GM19395 (cell line): ENCODE measurements at regions not wholly inside any gene's neighbourhood (a gene's known extent, or its start where the extent isn't known, plus 50 kb on each side); places are given as distances from the start of the nearest gene placed in this dataset.

Experiments
- ATAC-seq: cut with Tn5 transposase; IDR thresholded peaks from one replicate; pipeline ENCODE4 v1.9.1; 2021; ENCODE audit warnings: mild to moderate bottlenecking, moderate library complexity; ENCODE audit not compliant: unreplicated experiment

DNA sequence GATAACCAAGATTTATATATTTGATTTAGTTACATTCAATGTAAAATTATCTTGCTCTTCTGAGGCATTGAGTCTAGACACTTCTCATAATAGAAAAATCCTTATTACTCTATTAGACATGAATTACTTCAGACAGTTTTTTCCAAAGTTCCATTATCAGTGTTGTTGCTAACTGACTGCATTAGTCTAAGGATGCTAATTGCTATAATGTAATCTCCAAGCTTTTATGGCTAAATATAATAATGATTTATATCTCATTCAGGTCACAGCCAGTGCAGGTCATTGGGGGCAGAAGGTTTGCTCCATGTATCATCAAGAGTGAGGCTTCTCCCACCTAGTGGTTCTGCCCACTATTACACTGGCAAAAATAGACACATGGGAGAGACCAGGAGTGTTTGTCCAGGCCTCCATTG is 377.2 kb upstream of the DDI1 start:
- no peak for ATAC-seq

- no peak for ATAC-seq
Observed at GRCh38 chr11:103659743-103660142, 376.7 kb upstream of the DDI1 start.

DNA sequence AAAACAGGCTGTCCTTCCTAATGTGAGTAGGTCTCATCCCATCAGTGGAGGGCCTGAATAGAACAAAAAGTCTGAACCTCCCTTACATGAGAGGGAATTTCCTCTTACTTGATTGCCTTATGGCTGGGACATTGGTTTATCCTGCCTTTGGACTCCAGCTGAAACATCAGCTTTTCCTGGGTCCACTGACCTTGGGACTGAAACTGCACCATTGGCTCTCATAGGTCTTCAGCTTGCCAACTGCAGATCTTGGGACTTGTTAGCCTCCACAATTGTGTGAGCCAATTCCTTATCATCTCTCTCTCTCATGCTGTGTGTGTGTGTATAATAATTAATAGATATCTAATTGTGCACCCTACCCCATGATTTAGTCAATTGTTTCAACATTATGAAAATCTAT is 375.3 kb upstream of the DDI1 start:
- ATAC-seq, result no peak

DNA sequence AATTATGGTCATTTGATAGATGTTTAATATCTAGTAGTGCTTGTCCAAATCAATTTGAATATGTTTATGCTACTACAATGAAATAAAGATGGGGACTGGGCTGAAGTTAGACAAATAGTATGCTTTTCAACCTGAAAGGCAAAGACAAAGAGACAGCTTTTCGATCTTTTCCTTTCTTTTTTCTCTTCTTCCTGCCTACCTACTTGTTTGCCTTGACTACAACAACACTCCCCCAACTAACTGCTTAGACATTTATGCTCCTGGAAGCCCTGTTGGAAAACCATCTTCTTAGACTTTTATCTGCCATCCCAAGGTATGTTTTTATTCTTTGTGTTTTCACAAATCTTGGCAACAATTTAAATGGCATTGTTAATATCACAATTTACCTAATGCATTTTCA is 374.4 kb upstream of the DDI1 start:
- ATAC-seq, result no peak

GRCh38 chr11:103662880-103663279 is 373.6 kb upstream of the DDI1 start:
- ATAC-seq, result no peak

- peak; percentile 57 for ATAC-seq
Observed at GRCh38 chr11:103668859-103669258, 367.6 kb upstream of the DDI1 start.

GRCh38 chr11:103671143-103671651 is 365.2 kb upstream of the DDI1 start:
- no peak for ATAC-seq

DNA sequence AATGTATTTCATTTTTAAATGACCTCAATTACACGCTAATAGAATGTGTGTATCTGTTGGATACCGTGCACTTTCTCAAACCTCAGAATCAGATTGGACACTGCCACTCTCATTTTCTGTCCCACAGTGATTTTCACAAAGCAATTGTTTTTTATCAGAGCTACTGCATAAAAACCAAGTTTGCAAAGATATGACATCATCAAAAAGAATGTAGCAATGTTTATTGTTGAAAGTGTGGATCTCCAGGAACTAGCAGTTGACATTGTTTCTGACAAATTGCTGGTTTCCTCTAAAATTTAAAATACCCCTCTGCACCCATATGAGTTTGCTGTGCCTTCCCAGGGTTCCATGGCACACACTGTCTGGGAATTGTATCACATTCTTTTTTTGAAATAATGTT is 362.7 kb upstream of the DDI1 start:
- no peak for ATAC-seq

DNA sequence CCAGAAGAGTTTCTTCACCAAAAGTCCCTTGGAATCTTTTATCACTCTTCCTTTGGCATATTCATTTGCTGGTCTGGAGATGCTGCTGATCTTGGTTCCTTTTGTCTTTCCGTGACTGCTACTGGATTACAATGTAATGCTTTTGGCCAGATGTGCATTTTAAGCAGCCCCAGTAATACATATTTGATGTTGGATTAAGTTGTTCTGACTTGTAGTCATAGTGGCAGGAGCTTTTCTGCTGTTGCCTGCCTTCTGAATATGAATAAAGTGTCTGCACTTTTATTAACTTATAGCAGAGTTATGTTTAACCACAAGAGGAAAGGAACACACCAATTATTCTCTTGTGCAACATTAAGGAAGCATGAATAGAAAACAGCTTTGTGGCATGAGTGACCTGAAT is 360.0 kb upstream of the DDI1 start:
- ATAC-seq, result no peak

DNA sequence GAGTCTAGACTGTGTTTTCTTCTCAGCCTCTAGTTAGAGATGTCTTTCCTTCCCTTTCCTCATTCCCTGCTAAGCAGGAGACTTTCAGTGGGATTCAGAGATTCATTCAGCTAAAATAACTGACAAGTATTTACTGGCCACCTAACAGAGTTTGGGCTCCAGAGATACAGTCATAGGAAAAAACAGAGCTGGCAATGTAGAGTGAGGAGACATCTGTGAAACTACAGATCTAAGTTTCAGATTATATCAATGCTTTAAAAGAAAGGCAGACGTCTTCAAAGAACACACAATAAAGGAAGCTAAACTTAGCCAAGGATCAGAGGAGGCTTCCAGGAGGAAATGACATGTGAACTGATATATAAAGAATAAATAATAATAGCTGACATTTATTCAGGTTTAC is 355.6 kb upstream of the DDI1 start:
- ATAC-seq, result no peak

DNA sequence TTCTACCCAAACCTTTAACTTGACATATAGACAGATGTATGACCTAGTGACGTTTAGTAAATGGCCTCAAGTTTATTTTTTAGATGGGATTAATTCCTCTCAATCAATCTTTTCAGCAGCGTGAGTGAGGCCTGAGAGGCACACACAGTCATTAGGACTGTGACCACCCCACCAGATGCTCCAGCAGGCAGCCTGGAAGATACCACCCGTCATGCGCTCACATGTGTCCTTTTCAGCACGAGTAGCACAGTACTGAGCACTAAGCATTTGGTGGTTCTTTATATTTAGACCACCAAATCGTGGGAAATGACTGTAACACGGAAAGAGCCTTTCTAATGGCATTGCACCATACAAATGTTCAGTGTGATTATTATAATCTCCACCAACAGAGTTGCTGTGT is 354.6 kb upstream of the DDI1 start:
- peak; percentile 34 for ATAC-seq

- peak; percentile 93 for ATAC-seq
Observed at GRCh38 chr11:103682318-103683184, 353.9 kb upstream of the DDI1 start.

- no peak for ATAC-seq
Observed at GRCh38 chr11:103683576-103683975, 352.9 kb upstream of the DDI1 start.

- ATAC-seq, result no peak
Observed at GRCh38 chr11:103688924-103689323, 347.5 kb upstream of the DDI1 start.

- ATAC-seq, result no peak
Observed at GRCh38 chr11:103690356-103690755, 346.1 kb upstream of the DDI1 start.

DNA sequence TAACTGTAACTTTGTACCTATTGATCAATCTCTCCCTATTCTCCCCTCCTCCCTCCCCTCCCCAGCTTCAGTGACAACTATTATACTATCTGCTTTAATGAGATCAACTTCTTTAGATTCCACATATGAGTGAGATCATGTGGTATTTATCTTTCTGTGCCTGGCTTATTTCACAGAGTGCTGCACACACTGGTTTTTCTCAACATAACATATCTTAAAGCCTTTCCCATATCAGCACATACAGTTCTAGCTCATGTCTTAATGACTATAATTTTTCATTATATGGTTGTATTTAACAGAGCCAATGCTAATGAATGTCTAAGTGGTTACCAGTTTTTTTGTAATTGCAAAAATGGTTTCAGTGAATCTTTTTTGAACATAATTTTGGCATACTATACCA is 340.3 kb upstream of the DDI1 start:
- ATAC-seq, result no peak

DNA sequence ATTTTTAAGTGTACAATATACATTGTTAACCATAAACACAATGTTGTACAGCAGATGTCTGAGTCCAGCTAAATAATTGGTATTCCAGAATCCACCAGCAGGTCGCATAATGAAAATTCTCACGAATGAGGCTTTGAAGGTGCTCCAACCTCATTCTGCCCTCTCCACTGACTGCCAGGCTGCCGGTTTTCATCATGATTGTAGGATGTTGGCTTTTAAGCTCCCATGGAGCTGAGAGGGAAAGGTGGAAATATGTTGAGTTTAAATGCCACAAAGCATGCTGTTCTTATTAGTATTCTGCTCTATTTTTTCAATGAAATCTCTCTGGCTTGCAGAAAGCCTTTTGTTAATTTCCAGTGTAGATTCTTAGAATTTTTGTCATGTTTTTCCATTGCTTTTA is 337.2 kb upstream of the DDI1 start:
- no peak for ATAC-seq

- no peak for ATAC-seq
Observed at GRCh38 chr11:103699656-103700055, 336.8 kb upstream of the DDI1 start.

DNA sequence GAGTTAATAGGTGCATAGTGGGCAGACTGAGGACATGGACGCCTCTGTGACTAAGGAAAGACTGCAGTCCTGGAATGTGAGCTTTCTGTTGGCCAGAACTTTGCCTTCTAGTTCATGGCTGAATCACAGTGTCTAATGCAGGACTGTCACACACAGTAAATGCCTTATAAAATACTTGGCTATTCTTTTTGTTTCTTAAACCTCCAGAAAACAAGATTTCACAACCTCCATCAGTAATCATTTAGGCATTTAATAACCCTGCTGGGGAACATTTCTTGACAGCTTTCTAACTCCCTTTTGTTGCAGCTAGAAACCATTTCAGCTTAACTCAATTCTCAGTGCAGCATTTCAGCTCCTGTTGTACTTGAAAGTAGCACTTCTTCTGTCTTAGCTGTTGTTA is 335.8 kb upstream of the DDI1 start:
- ATAC-seq, result no peak

DNA sequence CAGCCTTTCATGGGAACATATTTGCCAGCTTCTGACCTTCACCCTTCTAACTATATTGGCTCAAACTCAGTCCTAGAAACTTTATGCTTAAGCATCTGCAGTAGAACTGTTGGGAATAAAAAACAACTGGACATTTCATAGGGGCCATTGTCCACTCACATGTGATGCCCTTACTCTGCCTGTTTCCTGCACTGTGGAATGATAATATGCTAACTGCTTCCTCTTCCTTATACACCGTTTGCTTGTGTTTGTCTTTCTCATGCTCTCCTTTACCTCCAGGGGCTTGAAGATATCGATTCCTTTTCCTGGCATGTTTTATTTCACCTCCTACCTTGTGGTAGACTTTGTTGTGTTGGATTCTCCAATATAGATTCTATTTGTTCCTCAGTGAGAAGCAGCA is 333.0 kb upstream of the DDI1 start:
- no peak for ATAC-seq

GRCh38 chr11:103703954-103704353 is 332.5 kb upstream of the DDI1 start:
- no peak for ATAC-seq

- no peak for ATAC-seq
Observed at GRCh38 chr11:103705642-103706041, 330.8 kb upstream of the DDI1 start.

GRCh38 chr11:103709371-103709770 is 327.1 kb upstream of the DDI1 start:
- ATAC-seq, result peak; percentile 72
